HepG2 (cell line): ENCODE measurements at regions not wholly inside any gene's neighbourhood (a gene's known extent, or its start where the extent isn't known, plus 50 kb on each side); places are given as distances from the start of the nearest gene placed in this dataset.

Experiments used
- ATAC-seq: fragments of 200-7000 bp; cut with Tn5 transposase; 3 replicates; pipeline ENCODE4 v1.9.1; 2020; ENCODE audit warnings: mild to moderate bottlenecking, moderate library complexity
- BruUV-seq: library from RNA; stranded (reverse); fragments of 400-500 nt; replicated peaks from 2 replicates; lab custom pipeline; 2021; lab: Mats Ljungman, UMichigan
- CTCF ChIA-PET: fragments of 300-600 bp; formaldehyde crosslinking; extraction: SDS; loops from one replicate; lab custom pipeline; 2021; ENCODE audit warnings: low total read pairs, inconsistent platforms, low intra/inter-chr PET ratio; lab: Yijun Ruan, JAX
- POLR2A ChIA-PET: fragments of 350-600 bp; sonication (Branson Sonifier 250); formaldehyde crosslinking; loops from one replicate; lab custom pipeline; 2020; ENCODE audit warnings: antibody characterized with exemption, inconsistent platforms; lab: Yijun Ruan, JAX
- DNase-seq: peaks from one replicate; pipeline ENCODE4 v3.0.0-alpha.2; 2015; ENCODE audit warnings: low spot score
- FAIRE-seq: peaks from 3 replicates; lab custom pipeline; 2011; peaks lifted over from hg19 to GRCh38; lab: Jason Lieb, UNC
- H2AFZ ChIP-seq: one replicate; pipeline ENCODE4 v1.6.1; 2011; ENCODE audit warnings: low read length, inconsistent platforms
- H3K27ac ChIP-seq: fragments of 300-600 bp; 3 replicates; pipeline ENCODE4 v1.8.0; 2011; ENCODE audit warnings: mixed run types, mild to moderate bottlenecking, mixed read lengths, low read length, inconsistent platforms; ENCODE audit not compliant: insufficient read depth; ENCODE audit errors: extremely low read length
- H3K27me3 ChIP-seq, 2 experiments: fragments of 200-600 bp in 1 of 2; 2 replicates in 1 of 2; 3 replicates in 1 of 2; pipeline versions ENCODE4 v1.6.0 to v1.8.0; 2011; ENCODE audit warnings: low read length in 2 of 2, mild to moderate bottlenecking in 2 of 2, moderate library complexity in 2 of 2, inconsistent platforms in 1 of 2; ENCODE audit not compliant: insufficient read depth in 2 of 2, control insufficient read depth in 1 of 2
- H3K36me3 ChIP-seq, 2 experiments: fragments of 200-600 bp in 1 of 2; replicated peaks in 1 of 2; 2 replicates in 1 of 2; 3 replicates in 1 of 2; pipeline versions ENCODE4 v1.5.1 to v1.8.0; 2011; ENCODE audit warnings: low read length in 2 of 2, inconsistent platforms in 1 of 2; ENCODE audit not compliant: insufficient read depth in 2 of 2, control insufficient read depth in 1 of 2
- H3K4me1 ChIP-seq: 2 replicates; pipeline ENCODE4 v1.5.1; 2012; ENCODE audit warnings: low read length, inconsistent platforms; ENCODE audit not compliant: insufficient read depth
- H3K4me2 ChIP-seq: 2 replicates; pipeline ENCODE4 v1.6.0; 2011; ENCODE audit warnings: low read depth, low read length, inconsistent platforms
- H3K4me3 ChIP-seq, 3 experiments: fragments of 200-600 bp in 1 of 3; sonication (generic), shearing (Covaris generic) in 1 of 3; replicated peaks in 1 of 3; 2 replicates each; pipeline ENCODE4 v1.5.1; 2011 to 2016; ENCODE audit warnings: low read length in 3 of 3, inconsistent platforms in 2 of 3, low read depth in 2 of 3, mild to moderate bottlenecking in 2 of 3, control low read depth in 1 of 3, mixed read lengths in 1 of 3; ENCODE audit not compliant: insufficient read depth in 1 of 3
- H3K79me2 ChIP-seq: one replicate; pipeline ENCODE4 v1.6.1; 2011; ENCODE audit warnings: low read length, inconsistent platforms; ENCODE audit not compliant: insufficient read depth
- H3K9ac ChIP-seq: 2 replicates; pipeline ENCODE4 v1.6.0; 2011; ENCODE audit warnings: mild to moderate bottlenecking, low read depth, low read length, inconsistent platforms; ENCODE audit not compliant: insufficient read depth
- H3K9me3 ChIP-seq: 2 replicates; pipeline ENCODE4 v1.5.1; 2012; ENCODE audit warnings: mild to moderate bottlenecking, low read length
- H4K20me1 ChIP-seq: 2 replicates; pipeline ENCODE4 v1.6.0; 2011; ENCODE audit warnings: inconsistent platforms, mild to moderate bottlenecking, low read length, moderate library complexity; ENCODE audit not compliant: insufficient read depth
- CREBL2 ChIP-seq: sonication (generic); formaldehyde crosslinking; IDR thresholded peaks from 2 replicates; pipeline ENCODE4 v1.8.1; 2023; ENCODE audit warnings: missing genetic modification reagents, mild to moderate bottlenecking, borderline replicate concordance
- KIAA2018 ChIP-seq: sonication (generic); formaldehyde crosslinking; IDR thresholded peaks from 2 replicates; pipeline ENCODE4 v1.5.0; 2020; ENCODE audit warnings: mild to moderate bottlenecking, missing genetic modification reagents, borderline replicate concordance
- NCOA1 ChIP-seq: sonication (generic); formaldehyde crosslinking; IDR thresholded peaks from 2 replicates; pipeline ENCODE4 v1.9.0; 2021; ENCODE audit warnings: missing genetic modification reagents
- SIX4 ChIP-seq: sonication (generic); formaldehyde crosslinking; IDR thresholded peaks from 2 replicates; pipeline ENCODE4 v1.4.0; 2020; ENCODE audit warnings: missing genetic modification reagents
- ZNF234 ChIP-seq: sonication (generic); formaldehyde crosslinking; conservative IDR thresholded peaks from 2 replicates; pipeline ENCODE4 v1.5.1; 2020; ENCODE audit warnings: mild to moderate bottlenecking, missing genetic modification reagents
- ZNF256 ChIP-seq: sonication (generic); formaldehyde crosslinking; conservative IDR thresholded peaks from 2 replicates; pipeline ENCODE4 v1.4.0; 2020; ENCODE audit warnings: missing genetic modification reagents
- ZNF264 ChIP-seq: sonication (generic); formaldehyde crosslinking; IDR thresholded peaks from 2 replicates; pipeline ENCODE4 v1.4.0; 2020; ENCODE audit warnings: missing genetic modification reagents
- ZNF564 ChIP-seq: sonication (generic); formaldehyde crosslinking; IDR thresholded peaks from 2 replicates; pipeline ENCODE4 v1.8.1; 2023; ENCODE audit warnings: mild to moderate bottlenecking, missing genetic modification reagents
- ZNF576 ChIP-seq: sonication (generic); formaldehyde crosslinking; IDR thresholded peaks from 2 replicates; pipeline ENCODE4 v1.4.0; 2020; ENCODE audit warnings: mild to moderate bottlenecking, missing genetic modification reagents
- WGBS: methylation state at CpG from one replicate; pipeline ENCODE4 v1.1.6; 2017; ENCODE audit warnings: low lambda C conversion rate; 5-methylcytosine and 5-hydroxymethylcytosine counted together
- in situ Hi-C: cut with HindIII; loops from 2 replicates; pipeline ENCODE4 v1.10.0; 2017; ENCODE audit warnings: low pct_unique_long_range_greater_than_20kb; ENCODE audit not compliant: extremely low pct_ligation_motif_present
- intact Hi-C: fragments of 100-400 bp; cut with micrococcal nuclease; formaldehyde crosslinking; loops from one replicate; pipeline ENCODE4 v1.10.0; 2022; ENCODE audit not compliant: unreplicated experiment

GRCh38 chr9:119483153-119483552 is 113.9 kb upstream of the BRINP1 start (continued):
- no peak for TF ChIP-seq KIAA2018 (CRISPR knock-in tag)
- no peak for TF ChIP-seq ZNF234 (CRISPR knock-in tag)
- TF ChIP-seq ZNF564, result no peak

- no peaks in the 10 kb centered on the region for H3K4me1 ChIP-seq
- H3K4me3 ChIP-seq, result no peak overlapping the region
- intact Hi-C loops, result no loop called here
- H3K9me3 ChIP-seq, result no peaks in the 10 kb centered on the region
- in situ Hi-C loops, result no loop called here
- 17% methylated on average over 7 of the region's 7 CpGs for WGBS
- H3K27me3 ChIP-seq, result no peaks in the 10 kb centered on the region
- H3K36me3 ChIP-seq, result no peaks in the 10 kb centered on the region
- ChIA-PET CTCF (no interaction called here), POLR2A (no interaction called here)
- H2AFZ ChIP-seq, result no peak overlapping the region
- H3K27ac ChIP-seq, result no peak overlapping the region
- no peak for ATAC-seq
- DNase-seq, result no peak
- no peak overlapping the region for H3K4me2 ChIP-seq
- no TSS peak for BruUV-seq
- no peaks in the 10 kb centered on the region for H4K20me1 ChIP-seq
- H3K79me2 ChIP-seq, result no peaks in the 10 kb centered on the region
- H3K9ac ChIP-seq, result no peak overlapping the region
- no peak for FAIRE-seq
- TF ChIP-seq ZNF576 (CRISPR knock-in tag), result no peak
- no peak for TF ChIP-seq CREBL2 (CRISPR knock-in tag)
- TF ChIP-seq NCOA1 (CRISPR knock-in tag), result no peak
- TF ChIP-seq ZNF256 (CRISPR knock-in tag), result no peak
- no peak for TF ChIP-seq SIX4 (CRISPR knock-in tag)
- TF ChIP-seq ZNF264 (CRISPR knock-in tag), result no peak
These were observed 108.0 kb upstream of the BRINP1 start for GRCh38 chr9:119477197-119477596.
